B cell (primary cell): ENCODE measurements at regions not wholly inside any gene's neighbourhood (a gene's known extent, or its start where the extent isn't known, plus 50 kb on each side); places are given as distances from the start of the nearest gene placed in this dataset.

Experiments used
- ATAC-seq: fragments of 200-7000 bp; cut with Tn5 transposase; one replicate; pipeline ENCODE4 v1.10.0; 2021; ENCODE audit warnings: low read depth, mild to moderate bottlenecking, moderate number of reproducible peaks, moderate library complexity
- CTCF ChIA-PET: fragments of 350-600 bp; sonication (Branson Sonifier 250); formaldehyde crosslinking; loops from one replicate; lab custom pipeline; 2021; ENCODE audit warnings: antibody characterized with exemption, inconsistent platforms; lab: Charles Lee
- POLR2A ChIA-PET: fragments of 350-600 bp; sonication (Branson Sonifier 250); formaldehyde crosslinking; loops from one replicate; lab custom pipeline; 2021; ENCODE audit warnings: antibody characterized with exemption; lab: Charles Lee
- DNase-seq: peaks from one replicate; pipeline ENCODE4 v3.0.0; 2013
- H2AFZ ChIP-seq: 2 replicates; pipeline ENCODE4 v1.6.1; 2012; ENCODE audit warnings: mild to moderate bottlenecking, low read depth, low read length; ENCODE audit not compliant: insufficient read depth, poor library complexity, severe bottlenecking
- H3K27ac ChIP-seq, 2 donors: 1 replicate in 1 of 2; 2 replicates in 1 of 2; pipeline ENCODE4 v1.5.1; 2012 to 2013; ENCODE audit warnings: low read length in 2 of 2, mild to moderate bottlenecking in 2 of 2, moderate library complexity in 1 of 2
- H3K27me3 ChIP-seq, 4 experiments: fragments of 200-600 bp in 1 of 4; sonication (generic) in 1 of 4; replicated peaks in 1 of 4; 1 replicate in 2 of 4; 2 replicates in 2 of 4; pipeline versions ENCODE4 v1.6.1 to v1.7.0; 2013 to 2016; ENCODE audit warnings: low read length in 3 of 4, mild to moderate bottlenecking in 2 of 4, mixed read lengths in 1 of 4, moderate library complexity in 1 of 4; ENCODE audit not compliant: insufficient read depth in 4 of 4, control insufficient read depth in 3 of 4; ENCODE audit errors: control extremely low read depth in 1 of 4
- H3K36me3 ChIP-seq, 2 experiments: replicated peaks in 1 of 2; 1 replicate in 1 of 2; 2 replicates in 1 of 2; pipeline versions ENCODE4 v1.6.1 to v1.7.1; 2013; ENCODE audit warnings: low read length in 1 of 2; ENCODE audit not compliant: insufficient read depth in 2 of 2, control insufficient read depth in 1 of 2; ENCODE audit errors: control extremely low read depth in 1 of 2, extremely low read depth in 1 of 2
- H3K4me1 ChIP-seq, 2 donors: fragments of 200-600 bp in 1 of 2; sonication (generic) in 1 of 2; 1 replicate in 1 of 2; 2 replicates in 1 of 2; pipeline versions ENCODE4 v1.5.1 to v1.6.1; 2013 to 2017; ENCODE audit warnings: low read length in 2 of 2; ENCODE audit not compliant: control insufficient read depth in 2 of 2, insufficient read depth in 2 of 2
- H3K4me2 ChIP-seq: replicated peaks from 2 replicates; pipeline ENCODE3; 2012; ENCODE audit warnings: mild to moderate bottlenecking, low read depth, low read length; ENCODE audit not compliant: poor library complexity, severe bottlenecking
- H3K4me3 ChIP-seq, 5 experiments: fragments of 200-600 bp in 1 of 5; sonication (generic) in 1 of 5; 1 replicate in 3 of 5; 2 replicates in 2 of 5; pipeline versions ENCODE4 v1.5.1 to v1.7.0; 2011 to 2016; ENCODE audit warnings: low read length in 4 of 5, mild to moderate bottlenecking in 4 of 5, low read depth in 2 of 5, control low read depth in 1 of 5, moderate library complexity in 1 of 5; ENCODE audit not compliant: insufficient read depth in 1 of 5; ENCODE audit errors: control extremely low read depth in 1 of 5, extremely low read depth in 1 of 5
- H3K79me2 ChIP-seq: fragments of 200-600 bp; sonication (generic); one replicate; pipeline ENCODE4 v1.6.0; 2016; ENCODE audit warnings: low read length; ENCODE audit not compliant: control insufficient read depth, insufficient read depth
- H3K9ac ChIP-seq: fragments of 200-600 bp; sonication (generic); 2 replicates; pipeline ENCODE4 v1.6.1; 2017; ENCODE audit warnings: mild to moderate bottlenecking, low read length, moderate library complexity
- H3K9me3 ChIP-seq, 3 donors: one replicate each; pipeline versions ENCODE4 v1.6.1 to v1.7.1; 2013; ENCODE audit warnings: low read length in 2 of 3; ENCODE audit not compliant: control insufficient read depth in 2 of 3, insufficient read depth in 1 of 3; ENCODE audit errors: control extremely low read depth in 1 of 3
- H4K20me1 ChIP-seq: 2 replicates; pipeline ENCODE4 v1.6.0; 2012; ENCODE audit warnings: mild to moderate bottlenecking, low read length; ENCODE audit not compliant: insufficient read depth, control insufficient read depth, poor library complexity, severe bottlenecking
- H3K27ac Mint-ChIP-seq: one replicate; pipeline ENCODE4 v1.8.0; 2021; ENCODE audit warnings: mixed read lengths
- H3K27me3 Mint-ChIP-seq: one replicate; pipeline ENCODE4 v1.8.0; 2021; ENCODE audit warnings: mixed read lengths
- H3K4me1 Mint-ChIP-seq: one replicate; pipeline ENCODE4 v1.8.0; 2021; ENCODE audit warnings: mixed read lengths
- H3K4me3 Mint-ChIP-seq: one replicate; pipeline ENCODE4 v1.8.0; 2021; ENCODE audit warnings: mixed read lengths
- H3K9me3 Mint-ChIP-seq: one replicate; pipeline ENCODE4 v1.8.0; 2022; ENCODE audit warnings: mixed read lengths; ENCODE audit not compliant: insufficient read depth
- EZH2 ChIP-seq: IDR thresholded peaks from 2 replicates; pipeline ENCODE4 v1.6.1; 2012; ENCODE audit warnings: borderline replicate concordance, low read depth, mild to moderate bottlenecking, moderate library complexity, low read length; ENCODE audit not compliant: insufficient read depth, poor library complexity, severe bottlenecking
- WGBS: methylation state at CpG from one replicate; pipeline ENCODE4 v1.1.5; 2013; ENCODE audit warnings: missing lambda C conversion rate; ENCODE audit not compliant: insufficient coverage; 5-methylcytosine and 5-hydroxymethylcytosine counted together
- intact Hi-C: fragments of 100-400 bp; cut with micrococcal nuclease; formaldehyde crosslinking; loops from one replicate; pipeline ENCODE4 v1.10.0; 2022
- TF ChIP-seq, protein P1 (sequence below): fragments of 200-600 bp; IDR thresholded peaks from one replicate; pipeline ENCODE4 v1.8.0; 2022; ENCODE audit warnings: antibody characterized with exemption, mild to moderate bottlenecking

DNA sequence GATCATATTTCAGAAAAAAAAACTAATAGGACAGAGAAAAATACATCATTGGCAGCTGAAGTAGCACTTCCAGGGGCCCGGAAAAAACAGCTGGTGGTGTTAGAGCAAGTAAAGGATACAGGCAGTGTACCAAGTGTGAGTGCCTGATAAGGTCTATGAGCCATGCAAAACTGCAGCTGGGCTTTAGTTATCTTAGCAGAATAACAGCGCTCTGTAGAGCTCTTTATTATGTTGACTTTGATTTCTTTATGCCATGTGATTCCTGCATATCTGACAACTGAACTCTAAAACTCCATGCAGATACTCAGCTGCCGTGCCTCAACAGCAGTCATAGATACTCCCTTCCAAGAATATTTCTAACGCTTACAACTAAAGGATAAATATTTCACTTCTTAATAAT is 119.5 kb downstream of the CAAP1 start:
- H3K27me3 ChIP-seq: no peaks in the 10 kb centered on the region
- intact Hi-C loops: no loop called here
- no peaks in the 10 kb centered on the region for H3K4me1 ChIP-seq
- CTCF ChIA-PET: no interaction called here
- H4K20me1 ChIP-seq: no peaks in the 10 kb centered on the region
- no peaks in the 10 kb centered on the region for H3K4me1 Mint-ChIP-seq
- no peaks in the 10 kb centered on the region for H3K36me3 ChIP-seq
- POLR2A ChIA-PET: no interaction called here
- H3K9me3 Mint-ChIP-seq: no peaks in the 10 kb centered on the region
- no peak overlapping the region for H2AFZ ChIP-seq
- ATAC-seq (no peak), DNase-seq (no peak)
- H3K4me2 ChIP-seq: no peak overlapping the region
- no peak overlapping the region for H3K27ac Mint-ChIP-seq
- no peaks in the 10 kb centered on the region for H3K79me2 ChIP-seq
- H3K9ac ChIP-seq: no peak overlapping the region
- H3K27ac ChIP-seq: no peak overlapping the region
- 93% methylated on average over 2 of the region's 4 CpGs for WGBS
- no peaks in the 10 kb centered on the region for H3K9me3 ChIP-seq
- TF ChIP-seq, protein P1, sequence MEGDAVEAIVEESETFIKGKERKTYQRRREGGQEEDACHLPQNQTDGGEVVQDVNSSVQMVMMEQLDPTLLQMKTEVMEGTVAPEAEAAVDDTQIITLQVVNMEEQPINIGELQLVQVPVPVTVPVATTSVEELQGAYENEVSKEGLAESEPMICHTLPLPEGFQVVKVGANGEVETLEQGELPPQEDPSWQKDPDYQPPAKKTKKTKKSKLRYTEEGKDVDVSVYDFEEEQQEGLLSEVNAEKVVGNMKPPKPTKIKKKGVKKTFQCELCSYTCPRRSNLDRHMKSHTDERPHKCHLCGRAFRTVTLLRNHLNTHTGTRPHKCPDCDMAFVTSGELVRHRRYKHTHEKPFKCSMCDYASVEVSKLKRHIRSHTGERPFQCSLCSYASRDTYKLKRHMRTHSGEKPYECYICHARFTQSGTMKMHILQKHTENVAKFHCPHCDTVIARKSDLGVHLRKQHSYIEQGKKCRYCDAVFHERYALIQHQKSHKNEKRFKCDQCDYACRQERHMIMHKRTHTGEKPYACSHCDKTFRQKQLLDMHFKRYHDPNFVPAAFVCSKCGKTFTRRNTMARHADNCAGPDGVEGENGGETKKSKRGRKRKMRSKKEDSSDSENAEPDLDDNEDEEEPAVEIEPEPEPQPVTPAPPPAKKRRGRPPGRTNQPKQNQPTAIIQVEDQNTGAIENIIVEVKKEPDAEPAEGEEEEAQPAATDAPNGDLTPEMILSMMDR: no peak
- no peak for TF ChIP-seq EZH2
- H3K4me3 Mint-ChIP-seq: no peak overlapping the region
- H3K27me3 Mint-ChIP-seq: peaks cover 6% of the 10 kb centered on the region
- H3K4me3 ChIP-seq: no peak overlapping the region

DNA sequence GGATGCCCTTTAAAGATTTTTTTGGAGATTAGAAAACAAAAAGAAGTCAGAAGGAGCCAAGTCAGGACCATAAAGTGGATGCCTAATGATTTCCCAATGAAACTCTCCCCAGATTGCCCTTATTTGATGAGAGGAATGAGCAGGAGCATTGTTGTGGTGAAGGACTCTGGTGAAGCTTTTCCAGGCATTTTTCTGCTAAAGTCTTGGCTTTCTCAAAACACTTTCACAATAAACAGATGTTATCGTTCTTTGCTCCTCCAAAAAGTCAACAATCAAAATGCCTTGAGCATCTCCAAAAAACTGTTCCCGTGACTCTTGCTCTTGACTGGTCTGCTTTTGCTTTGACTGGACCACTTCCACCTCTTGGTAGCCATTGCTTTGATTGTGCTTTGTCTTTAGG is 121.8 kb downstream of the CAAP1 start:
- no peak overlapping the region for H3K4me2 ChIP-seq
- H3K27me3 ChIP-seq: no peaks in the 10 kb centered on the region
- CTCF ChIA-PET: no interaction called here
- H2AFZ ChIP-seq: no peak overlapping the region
- no peaks in the 10 kb centered on the region for H3K4me1 ChIP-seq
- H3K27ac ChIP-seq: no peak overlapping the region
- POLR2A ChIA-PET: no interaction called here
- Mint-ChIP-seq H3K27me3 (peaks cover 6% of the 10 kb centered on the region), H3K4me1 (no peaks in the 10 kb centered on the region), H3K27ac (no peak overlapping the region), H3K9me3 (no peaks in the 10 kb centered on the region), H3K4me3 (no peak overlapping the region)
- H3K9ac ChIP-seq: no peak overlapping the region
- no peak for DNase-seq
- 80% methylated on average over 2 of the region's 2 CpGs for WGBS
- no peaks in the 10 kb centered on the region for H3K9me3 ChIP-seq
- H4K20me1 ChIP-seq: no peaks in the 10 kb centered on the region
- no peaks in the 10 kb centered on the region for H3K36me3 ChIP-seq
- H3K79me2 ChIP-seq: no peaks in the 10 kb centered on the region
- H3K4me3 ChIP-seq: no peak overlapping the region
- no peak for ATAC-seq
- no peak for TF ChIP-seq EZH2
- TF ChIP-seq, protein P1: no peak
- intact Hi-C loops: no loop called here
